C4-2B (cell line): ENCODE measurements at regions not wholly inside any gene's neighbourhood (a gene's known extent, or its start where the extent isn't known, plus 50 kb on each side); places are given as distances from the start of the nearest gene placed in this dataset.

Experiments
- ZFX ChIP-seq: fragments of 450-650 bp; IDR thresholded peaks from 2 replicates; pipeline ENCODE4 v1.6.1; 2017
- TF ChIP-seq, protein P1 (sequence below): fragments of 450-650 bp; conservative IDR thresholded peaks from 2 replicates; pipeline ENCODE4 v1.5.1; 2017; ENCODE audit warnings: mild to moderate bottlenecking

DNA sequence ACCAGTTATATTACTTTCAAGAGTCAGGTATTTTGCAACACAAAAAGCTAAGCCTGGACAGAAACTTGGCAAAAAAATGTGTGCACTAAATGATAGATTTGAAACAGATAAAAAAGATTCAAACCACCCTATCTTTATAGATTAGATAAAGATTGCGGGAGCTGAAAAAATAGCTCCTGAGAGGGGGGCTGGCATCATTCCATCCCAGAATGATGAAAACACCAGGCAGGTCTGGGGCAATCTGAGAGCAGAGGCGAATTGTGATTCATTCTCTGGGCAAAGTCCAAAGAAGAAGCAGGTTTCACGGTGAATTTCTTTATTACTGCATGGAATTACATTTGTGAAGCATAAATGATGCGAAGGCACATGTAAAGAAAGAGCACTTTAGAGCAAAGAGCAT is 168.5 kb upstream of the DMD start:
- TF ChIP-seq, protein P1, sequence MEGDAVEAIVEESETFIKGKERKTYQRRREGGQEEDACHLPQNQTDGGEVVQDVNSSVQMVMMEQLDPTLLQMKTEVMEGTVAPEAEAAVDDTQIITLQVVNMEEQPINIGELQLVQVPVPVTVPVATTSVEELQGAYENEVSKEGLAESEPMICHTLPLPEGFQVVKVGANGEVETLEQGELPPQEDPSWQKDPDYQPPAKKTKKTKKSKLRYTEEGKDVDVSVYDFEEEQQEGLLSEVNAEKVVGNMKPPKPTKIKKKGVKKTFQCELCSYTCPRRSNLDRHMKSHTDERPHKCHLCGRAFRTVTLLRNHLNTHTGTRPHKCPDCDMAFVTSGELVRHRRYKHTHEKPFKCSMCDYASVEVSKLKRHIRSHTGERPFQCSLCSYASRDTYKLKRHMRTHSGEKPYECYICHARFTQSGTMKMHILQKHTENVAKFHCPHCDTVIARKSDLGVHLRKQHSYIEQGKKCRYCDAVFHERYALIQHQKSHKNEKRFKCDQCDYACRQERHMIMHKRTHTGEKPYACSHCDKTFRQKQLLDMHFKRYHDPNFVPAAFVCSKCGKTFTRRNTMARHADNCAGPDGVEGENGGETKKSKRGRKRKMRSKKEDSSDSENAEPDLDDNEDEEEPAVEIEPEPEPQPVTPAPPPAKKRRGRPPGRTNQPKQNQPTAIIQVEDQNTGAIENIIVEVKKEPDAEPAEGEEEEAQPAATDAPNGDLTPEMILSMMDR, result no peak
- TF ChIP-seq ZFX, result no peak
